Neuronal stem cell (in vitro differentiated cells): ENCODE measurements at regions not wholly inside any gene's neighbourhood (a gene's known extent, or its start where the extent isn't known, plus 50 kb on each side); places are given as distances from the start of the nearest gene placed in this dataset.

Experiments used
- DNase-seq: peaks from one replicate; pipeline ENCODE4 v3.0.0-alpha.2; 2013; ENCODE audit warnings: low spot score
- H2AFZ ChIP-seq: one replicate; pipeline ENCODE4 v1.6.1; 2013; ENCODE audit warnings: mild to moderate bottlenecking, low read length, inconsistent platforms
- H2AK5ac ChIP-seq: 2 replicates; pipeline ENCODE4 v1.6.1; 2013; ENCODE audit warnings: low read depth, mild to moderate bottlenecking, inconsistent platforms, low read length, moderate library complexity, mixed read lengths
- H2BK120ac ChIP-seq: 2 replicates; pipeline ENCODE4 v1.6.1; 2013; ENCODE audit warnings: low read depth, mild to moderate bottlenecking, inconsistent platforms, low read length, moderate library complexity, mixed read lengths
- H2BK12ac ChIP-seq: one replicate; pipeline ENCODE4 v1.6.1; 2013; ENCODE audit warnings: low read length, inconsistent platforms
- H2BK15ac ChIP-seq: 2 replicates; pipeline ENCODE4 v1.6.1; 2013; ENCODE audit warnings: mild to moderate bottlenecking, low read length, inconsistent platforms, mixed read lengths
- H2BK5ac ChIP-seq: one replicate; pipeline ENCODE4 v1.6.1; 2013; ENCODE audit warnings: inconsistent platforms, mild to moderate bottlenecking, low read length, moderate library complexity
- H3K14ac ChIP-seq: one replicate; pipeline ENCODE4 v1.6.1; 2013; ENCODE audit warnings: low read length, inconsistent platforms
- H3K18ac ChIP-seq: 2 replicates; pipeline ENCODE4 v1.6.1; 2013; ENCODE audit warnings: low read length, inconsistent platforms
- H3K23ac ChIP-seq: 2 replicates; pipeline ENCODE4 v1.6.1; 2013; ENCODE audit warnings: low read depth, mild to moderate bottlenecking, mixed read lengths, low read length, inconsistent platforms; ENCODE audit not compliant: poor library complexity
- H3K27ac ChIP-seq: replicated peaks from 3 replicates; pipeline ENCODE4 v1.5.1; 2013; ENCODE audit warnings: low read length, inconsistent platforms
- H3K27me3 ChIP-seq, 3 experiments: 2 replicates each; pipeline ENCODE4 v1.6.1; 2013; ENCODE audit warnings: low read length in 3 of 3, mild to moderate bottlenecking in 2 of 3, inconsistent platforms in 1 of 3, low read depth in 1 of 3, mixed read lengths in 1 of 3, moderate library complexity in 1 of 3; ENCODE audit not compliant: control insufficient read depth in 3 of 3, insufficient read depth in 3 of 3
- H3K36me3 ChIP-seq, 2 donors: replicated peaks in 1 of 2; 2 replicates each; pipeline ENCODE4 v1.6.1; 2013; ENCODE audit warnings: low read length in 2 of 2; ENCODE audit not compliant: control insufficient read depth in 2 of 2, insufficient read depth in 2 of 2
- H3K4ac ChIP-seq: 2 replicates; pipeline ENCODE4 v1.6.1; 2013; ENCODE audit warnings: inconsistent platforms, mild to moderate bottlenecking, low read length, moderate library complexity
- H3K4me1 ChIP-seq, 2 donors: 1 replicate in 1 of 2; 2 replicates in 1 of 2; pipeline ENCODE4 v1.6.1; 2013; ENCODE audit warnings: low read length in 2 of 2, low read depth in 1 of 2; ENCODE audit not compliant: control insufficient read depth in 2 of 2, insufficient read depth in 1 of 2
- H3K4me2 ChIP-seq: one replicate; pipeline ENCODE4 v1.6.1; 2013; ENCODE audit warnings: mild to moderate bottlenecking, low read length, inconsistent platforms; ENCODE audit not compliant: insufficient read depth, poor library complexity, severe bottlenecking
- H3K4me3 ChIP-seq, 2 donors: 2 replicates each; pipeline ENCODE4 v1.5.1; 2013; ENCODE audit warnings: low read length in 2 of 2, mild to moderate bottlenecking in 2 of 2, inconsistent platforms in 1 of 2, moderate library complexity in 1 of 2
- H3K79me1 ChIP-seq: one replicate; pipeline ENCODE4 v1.6.1; 2013; ENCODE audit warnings: low read depth, mild to moderate bottlenecking, inconsistent platforms, low read length, moderate library complexity
- H3K9ac ChIP-seq: one replicate; pipeline ENCODE4 v1.6.1; 2013; ENCODE audit warnings: mild to moderate bottlenecking, low read depth, low read length, inconsistent platforms; ENCODE audit not compliant: poor library complexity
- H3K9me3 ChIP-seq, 2 donors: replicated peaks in 1 of 2; 2 replicates each; pipeline versions ENCODE3 to v1.6.1; 2013; ENCODE audit warnings: low read length in 2 of 2, mild to moderate bottlenecking in 2 of 2, inconsistent platforms in 1 of 2, low read depth in 1 of 2, mixed read lengths in 1 of 2, moderate library complexity in 1 of 2; ENCODE audit not compliant: control insufficient read depth in 2 of 2, insufficient read depth in 1 of 2
- H4K8ac ChIP-seq: one replicate; pipeline ENCODE4 v1.6.1; 2013; ENCODE audit warnings: low read depth, mild to moderate bottlenecking, inconsistent platforms, low read length, moderate library complexity
- H4K91ac ChIP-seq: one replicate; pipeline ENCODE4 v1.6.1; 2013; ENCODE audit warnings: low read length, low read depth, mild to moderate bottlenecking, inconsistent platforms; ENCODE audit not compliant: poor library complexity
- WGBS, 2 donors: extraction: QIAGEN DNeasy Blood & Tissue Kit; methylation state at CpG; one replicate each; pipeline ENCODE4 v1.1.7; 2013; ENCODE audit warnings: missing lambda C conversion rate in 2 of 2, mixed read lengths in 1 of 2; ENCODE audit not compliant: insufficient read length in 2 of 2, insufficient replicate concordance in 1 of 2; ENCODE audit errors: extremely low coverage in 2 of 2; 5-methylcytosine and 5-hydroxymethylcytosine counted together

GRCh38 chr20:58023346-58023745 is 205.1 kb downstream of the ANKRD60 start:
- H3K4me2 ChIP-seq, result no peak overlapping the region
- H3K9me3 ChIP-seq, result no peaks in the 10 kb centered on the region
- H2BK15ac ChIP-seq, result no peak overlapping the region
- H2BK120ac ChIP-seq, result no peak overlapping the region
- no peaks in the 10 kb centered on the region for H3K4me1 ChIP-seq
- H3K36me3 ChIP-seq, result no peaks in the 10 kb centered on the region
- WGBS, 2 donors, result no CpG with 5 or more reads among the region's 9 CpGs
- H4K91ac ChIP-seq, result no peak overlapping the region
- no peaks in the 10 kb centered on the region for H3K79me1 ChIP-seq
- H3K4ac ChIP-seq, result no peak overlapping the region
- H4K8ac ChIP-seq, result no peak overlapping the region
- H3K9ac ChIP-seq, result no peak overlapping the region
- H2BK5ac ChIP-seq, result no peak overlapping the region
- H3K18ac ChIP-seq, result no peak overlapping the region
- peak overlapping the region; percentile 16 for H2AK5ac ChIP-seq
- H2AFZ ChIP-seq, result no peak overlapping the region
- H3K14ac ChIP-seq, result peak overlapping the region; percentile 72
- no peak overlapping the region for H3K23ac ChIP-seq
- H2BK12ac ChIP-seq, result no peak overlapping the region
- peaks cover 0 to 2% (median 0%) of the 10 kb centered on the region in 3 experiments for H3K27me3 ChIP-seq
- peak overlapping the region in 1 of 2 donors; percentile 58 for H3K4me3 ChIP-seq
- no peak for DNase-seq
- no peak overlapping the region for H3K27ac ChIP-seq

GRCh38 chr20:58022711-58023110 is 205.7 kb downstream of the ANKRD60 start:
- Histone ChIP-seq H3K27me3 (peaks cover 0 to 2% (median 0%) of the 10 kb centered on the region in 3 experiments), H3K4ac (no peak overlapping the region), H3K27ac (no peak overlapping the region), H3K18ac (no peak overlapping the region), H2BK15ac (no peak overlapping the region), H3K4me3 (no peak overlapping the region), H3K9me3 (no peaks in the 10 kb centered on the region), H2AK5ac (no peak overlapping the region), H3K23ac (no peak overlapping the region), H2AFZ (no peak overlapping the region), H2BK5ac (no peak overlapping the region), H4K91ac (no peak overlapping the region), H3K14ac (no peak overlapping the region), H3K9ac (no peak overlapping the region), H3K4me1 (peaks cover 0 to under 1% of the 10 kb centered on the region in 2 donors), H3K4me2 (no peak overlapping the region), H2BK120ac (no peak overlapping the region), H3K36me3 (no peaks in the 10 kb centered on the region), H2BK12ac (no peak overlapping the region), H3K79me1 (no peaks in the 10 kb centered on the region), H4K8ac (no peak overlapping the region)
- no CpG with 5 or more reads among the region's 3 CpGs for WGBS, 2 donors
- DNase-seq, result no peak

- Histone ChIP-seq H3K4me3 (no peak overlapping the region), H3K27me3 (peaks cover 0 to 2% (median 0%) of the 10 kb centered on the region in 3 experiments), H2AK5ac (no peak overlapping the region), H3K36me3 (no peaks in the 10 kb centered on the region), H2BK15ac (no peak overlapping the region), H3K79me1 (no peaks in the 10 kb centered on the region), H3K27ac (no peak overlapping the region), H2BK12ac (no peak overlapping the region), H2BK120ac (no peak overlapping the region), H4K91ac (no peak overlapping the region), H3K18ac (no peak overlapping the region), H3K4me2 (no peak overlapping the region), H3K9ac (no peak overlapping the region), H3K14ac (no peak overlapping the region), H2AFZ (no peak overlapping the region), H3K4ac (no peak overlapping the region), H4K8ac (no peak overlapping the region), H2BK5ac (no peak overlapping the region), H3K9me3 (no peaks in the 10 kb centered on the region), H3K23ac (no peak overlapping the region), H3K4me1 (peaks cover 0 to 1% of the 10 kb centered on the region in 2 donors)
- WGBS, 2 donors, result no CpG with 5 or more reads among the region's 7 CpGs
- DNase-seq, result no peak
Measured at GRCh38 chr20:58021481-58021880, 207.0 kb downstream of the ANKRD60 start.

- Histone ChIP-seq H3K27me3 (peaks cover 0 to 2% (median 0%) of the 10 kb centered on the region in 3 experiments), H3K9ac (no peak overlapping the region), H4K8ac (no peak overlapping the region), H3K36me3 (no peaks in the 10 kb centered on the region), H2BK12ac (no peak overlapping the region), H2AK5ac (no peak overlapping the region), H2AFZ (no peak overlapping the region), H3K18ac (no peak overlapping the region), H3K14ac (no peak overlapping the region), H4K91ac (no peak overlapping the region), H3K4ac (no peak overlapping the region), H3K9me3 (no peaks in the 10 kb centered on the region), H2BK15ac (no peak overlapping the region), H3K23ac (no peak overlapping the region), H2BK120ac (no peak overlapping the region), H3K4me3 (no peak overlapping the region), H2BK5ac (no peak overlapping the region), H3K27ac (no peak overlapping the region), H3K4me2 (no peak overlapping the region), H3K4me1 (peaks cover 0 to 1% of the 10 kb centered on the region in 2 donors), H3K79me1 (no peaks in the 10 kb centered on the region)
- no CpG with 5 or more reads among the region's 10 CpGs for WGBS, 2 donors
- no peak for DNase-seq
Measured at GRCh38 chr20:58020656-58021454, 207.6 kb downstream of the ANKRD60 start.
